ENCODE measurements at regions not wholly inside any gene's neighbourhood (a gene's known extent, or its start where the extent isn't known, plus 50 kb on each side); places are given as distances from the start of the nearest gene placed in this dataset.
"Not testable (repeated sequence)": the region's sequence is repeated elsewhere in the genome, so short reads cannot be mapped to it uniquely, and the experiment has no call there.

DNA sequence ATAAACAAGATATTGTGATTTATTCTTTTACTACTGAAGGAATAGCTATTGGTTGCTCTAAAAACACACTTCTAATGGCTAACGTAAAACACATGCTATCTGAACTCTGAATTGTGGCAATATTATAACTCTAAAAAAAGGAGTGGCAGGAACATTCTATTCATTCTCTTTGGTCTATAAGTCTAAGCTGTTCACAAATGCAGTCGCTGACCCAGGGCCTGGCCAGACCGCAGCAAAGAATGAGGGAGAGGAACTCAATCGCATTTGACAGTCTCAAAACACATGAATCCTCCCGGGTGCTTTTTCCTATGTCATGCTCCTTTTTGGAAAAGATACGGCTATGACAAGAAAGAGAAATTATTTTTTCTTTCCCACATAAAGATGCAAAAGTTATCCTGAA, 651.6 kb upstream of the PITX2 start:
- Histone ChIP-seq H3K27me3 (ENCODE audit: control insufficient read depth in 1 of 2, insufficient read depth in 2 of 2, low read length in 2 of 2) (no peaks in the 10 kb centered on the region), H3K4me3 (ENCODE audit: low read depth in 1 of 2, low read length in 2 of 2) (no peak overlapping the region), H3K36me3 (ENCODE audit: insufficient read depth, low read length) (no peaks in the 10 kb centered on the region), H3K9ac (ENCODE audit: low read length) (no peak overlapping the region), H3K9me3 (ENCODE audit: low read length) (no peaks in the 10 kb centered on the region), H3K4me1 (ENCODE audit: insufficient read depth, low read length) (no peaks in the 10 kb centered on the region), H3K27ac (ENCODE audit: low read depth, low read length) (no peak overlapping the region)

DNA sequence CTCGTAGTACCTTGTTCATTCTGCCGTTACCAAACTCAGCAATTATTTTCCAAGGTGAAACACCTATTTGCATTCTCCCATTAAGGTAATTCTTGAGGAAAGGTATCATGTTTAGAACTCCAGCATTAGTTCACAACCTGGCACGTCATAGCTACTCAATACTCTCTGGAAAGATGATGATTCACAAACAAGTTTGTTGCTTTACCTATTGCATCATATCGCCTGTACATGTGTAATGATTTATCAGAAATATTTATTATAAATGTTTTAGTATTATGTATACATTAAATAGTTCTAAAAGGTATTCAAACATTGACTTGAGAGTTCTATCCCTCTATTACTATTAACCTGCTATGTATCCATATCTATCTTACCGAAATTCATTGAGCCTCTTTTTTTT, 658.3 kb upstream of the PITX2 start:
- H3K36me3 ChIP-seq (ENCODE audit: insufficient read depth, low read length), result no peaks in the 10 kb centered on the region
- H3K4me3 ChIP-seq (ENCODE audit: low read depth in 1 of 2, low read length in 2 of 2), result no peak overlapping the region
- H3K9ac ChIP-seq (ENCODE audit: low read length), result no peak overlapping the region
- H3K27ac ChIP-seq (ENCODE audit: low read depth, low read length), result no peak overlapping the region
- H3K27me3 ChIP-seq (ENCODE audit: control insufficient read depth in 1 of 2, insufficient read depth in 2 of 2, low read length in 2 of 2), result no peaks in the 10 kb centered on the region
- H3K9me3 ChIP-seq (ENCODE audit: low read length), result no peaks in the 10 kb centered on the region
- H3K4me1 ChIP-seq (ENCODE audit: insufficient read depth, low read length), result no peaks in the 10 kb centered on the region

DNA sequence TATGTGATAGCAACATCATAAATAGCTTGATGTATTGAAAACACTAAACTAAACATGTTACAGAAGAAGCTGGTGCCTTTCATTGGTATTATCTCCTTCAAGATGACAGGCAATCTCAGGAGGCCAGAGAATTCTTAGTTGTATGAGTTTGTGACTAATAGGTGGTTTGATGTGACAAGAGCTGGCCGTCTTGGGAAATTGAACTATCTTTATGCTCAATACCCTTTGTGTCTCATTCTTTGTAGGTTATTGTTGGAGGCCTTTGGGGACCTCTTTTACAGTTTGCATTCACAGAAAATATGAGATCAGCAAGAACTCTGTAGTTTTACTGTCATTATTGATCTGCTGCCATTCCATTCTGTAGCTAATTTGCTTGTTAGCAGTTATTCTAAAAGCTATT, 659.2 kb upstream of the PITX2 start:
- no peaks in the 10 kb centered on the region for H3K4me1 ChIP-seq (ENCODE audit: insufficient read depth, low read length)
- no peaks in the 10 kb centered on the region for H3K9me3 ChIP-seq (ENCODE audit: low read length)
- H3K27ac ChIP-seq (ENCODE audit: low read depth, low read length), result no peak overlapping the region
- H3K27me3 ChIP-seq (ENCODE audit: control insufficient read depth in 1 of 2, insufficient read depth in 2 of 2, low read length in 2 of 2), result no peaks in the 10 kb centered on the region
- no peak overlapping the region for H3K4me3 ChIP-seq (ENCODE audit: low read depth in 1 of 2, low read length in 2 of 2)
- no peak overlapping the region for H3K9ac ChIP-seq (ENCODE audit: low read length)
- no peaks in the 10 kb centered on the region for H3K36me3 ChIP-seq (ENCODE audit: insufficient read depth, low read length)

DNA sequence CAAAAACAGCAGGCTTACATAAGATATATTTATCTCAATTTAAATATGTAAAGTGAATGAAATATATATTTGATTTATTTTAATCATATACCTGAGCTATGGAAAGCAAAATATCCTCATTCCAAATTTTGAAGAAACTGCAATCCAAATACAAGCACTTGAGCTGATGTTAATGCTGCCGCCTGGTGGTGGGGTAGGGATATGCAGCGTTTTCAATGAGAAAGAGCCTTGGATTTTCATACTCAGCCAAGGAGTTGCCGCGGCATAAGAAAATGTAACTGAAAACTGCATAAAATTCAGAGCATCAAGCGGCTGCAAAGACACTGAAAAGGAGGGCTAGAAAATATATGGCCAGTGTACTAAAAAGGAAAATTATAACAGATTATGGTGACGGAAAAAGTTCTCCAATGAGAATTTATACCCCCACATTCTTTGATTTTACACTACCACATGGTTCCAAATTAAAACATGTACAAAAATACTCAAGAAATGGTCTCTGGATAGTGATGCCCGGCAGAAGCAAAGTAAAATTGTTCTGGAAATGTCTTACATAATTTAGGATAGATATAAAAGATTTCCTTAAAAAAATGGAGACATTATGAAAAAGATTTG, 660.3 kb upstream of the PITX2 start:
- Histone ChIP-seq H3K4me3 (ENCODE audit: low read depth in 1 of 2, low read length in 2 of 2) (no peak overlapping the region), H3K9ac (ENCODE audit: low read length) (no peak overlapping the region), H3K27ac (ENCODE audit: low read depth, low read length) (no peak overlapping the region), H3K4me1 (ENCODE audit: insufficient read depth, low read length) (no peaks in the 10 kb centered on the region), H3K9me3 (ENCODE audit: low read length) (no peaks in the 10 kb centered on the region), H3K27me3 (ENCODE audit: control insufficient read depth in 1 of 2, insufficient read depth in 2 of 2, low read length in 2 of 2) (no peaks in the 10 kb centered on the region), H3K36me3 (ENCODE audit: insufficient read depth, low read length) (no peaks in the 10 kb centered on the region)

DNA sequence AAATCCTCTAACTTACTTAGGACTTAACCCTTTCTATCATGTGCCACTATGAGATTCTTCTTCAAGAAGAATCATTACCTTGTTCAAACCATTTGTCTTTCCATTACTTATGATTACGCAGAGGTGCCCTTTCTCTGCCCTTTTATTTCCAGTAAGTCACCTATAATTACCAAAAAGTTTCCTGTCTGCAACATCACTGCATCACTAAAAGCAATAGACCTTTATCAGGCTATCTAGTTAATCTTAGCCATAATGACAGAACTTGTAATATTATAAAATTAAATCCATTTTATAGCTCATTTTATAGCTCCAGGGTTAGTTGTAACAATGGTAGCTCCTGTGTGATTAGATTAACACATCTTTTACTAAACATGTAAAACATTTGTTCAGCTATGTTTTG, 673.6 kb upstream of the PITX2 start:
- Histone ChIP-seq H3K4me1 (ENCODE audit: insufficient read depth, low read length) (no peaks in the 10 kb centered on the region), H3K4me3 (ENCODE audit: low read depth in 1 of 2, low read length in 2 of 2) (no peak overlapping the region), H3K9ac (ENCODE audit: low read length) (no peak overlapping the region), H3K27me3 (ENCODE audit: control insufficient read depth in 1 of 2, insufficient read depth in 2 of 2, low read length in 2 of 2) (no peaks in the 10 kb centered on the region), H3K27ac (ENCODE audit: low read depth, low read length) (no peak overlapping the region), H3K9me3 (ENCODE audit: low read length) (no peaks in the 10 kb centered on the region), H3K36me3 (ENCODE audit: insufficient read depth, low read length) (no peaks in the 10 kb centered on the region)

DNA sequence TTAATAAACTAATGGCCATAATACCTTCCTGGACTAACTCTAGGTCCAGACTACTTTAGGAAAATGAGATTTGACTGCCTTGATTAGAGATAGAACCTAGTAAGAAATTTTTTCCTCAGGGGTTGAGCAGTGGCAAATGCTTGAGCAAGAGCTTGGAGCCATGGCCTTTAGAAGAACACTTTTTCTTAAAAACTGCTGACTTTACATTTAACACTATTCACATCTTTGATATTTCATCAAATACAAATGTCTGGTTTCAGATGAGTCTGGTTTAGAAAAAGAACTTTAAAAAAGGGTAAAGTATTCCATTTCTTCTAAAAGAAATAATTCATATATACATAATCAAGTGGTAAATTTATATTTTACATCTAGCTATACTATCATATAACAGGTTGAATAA, 680.9 kb upstream of the PITX2 start:
- Histone ChIP-seq H3K9ac (ENCODE audit: low read length) (no peak overlapping the region), H3K4me1 (ENCODE audit: insufficient read depth, low read length) (no peaks in the 10 kb centered on the region), H3K36me3 (ENCODE audit: insufficient read depth, low read length) (no peaks in the 10 kb centered on the region), H3K27ac (ENCODE audit: low read depth, low read length) (no peak overlapping the region), H3K4me3 (ENCODE audit: low read depth in 1 of 2, low read length in 2 of 2) (no peak overlapping the region), H3K27me3 (ENCODE audit: control insufficient read depth in 1 of 2, insufficient read depth in 2 of 2, low read length in 2 of 2) (no peaks in the 10 kb centered on the region), H3K9me3 (ENCODE audit: low read length) (peaks cover 1% of the 10 kb centered on the region)

DNA sequence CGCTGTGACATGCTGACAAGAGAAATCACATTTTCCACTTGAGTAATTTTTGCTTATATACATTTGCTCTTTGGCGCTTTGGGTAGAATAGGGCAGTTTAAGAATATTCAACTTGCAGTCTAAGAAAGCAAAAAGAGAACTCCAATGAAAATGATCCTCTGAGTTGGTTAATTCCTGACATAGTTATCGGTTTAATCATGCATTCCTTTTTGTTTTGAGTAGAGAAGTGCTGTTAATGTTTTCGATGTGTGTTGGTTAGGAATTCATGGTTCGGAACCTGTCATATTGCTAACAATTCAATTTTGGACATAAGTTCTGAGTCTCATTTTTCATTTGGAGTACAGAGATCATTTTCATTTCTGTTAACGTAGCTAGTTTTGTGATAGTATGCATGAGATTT, 700.6 kb upstream of the PITX2 start:
- no peaks in the 10 kb centered on the region for H3K4me1 ChIP-seq (ENCODE audit: insufficient read depth, low read length)
- H3K4me3 ChIP-seq (ENCODE audit: low read depth in 1 of 2, low read length in 2 of 2), result no peak overlapping the region
- no peak overlapping the region for H3K9ac ChIP-seq (ENCODE audit: low read length)
- no peaks in the 10 kb centered on the region for H3K27me3 ChIP-seq (ENCODE audit: control insufficient read depth in 1 of 2, insufficient read depth in 2 of 2, low read length in 2 of 2)
- no peaks in the 10 kb centered on the region for H3K36me3 ChIP-seq (ENCODE audit: insufficient read depth, low read length)
- no peaks in the 10 kb centered on the region for H3K9me3 ChIP-seq (ENCODE audit: low read length)
- no peak overlapping the region for H3K27ac ChIP-seq (ENCODE audit: low read depth, low read length)

DNA sequence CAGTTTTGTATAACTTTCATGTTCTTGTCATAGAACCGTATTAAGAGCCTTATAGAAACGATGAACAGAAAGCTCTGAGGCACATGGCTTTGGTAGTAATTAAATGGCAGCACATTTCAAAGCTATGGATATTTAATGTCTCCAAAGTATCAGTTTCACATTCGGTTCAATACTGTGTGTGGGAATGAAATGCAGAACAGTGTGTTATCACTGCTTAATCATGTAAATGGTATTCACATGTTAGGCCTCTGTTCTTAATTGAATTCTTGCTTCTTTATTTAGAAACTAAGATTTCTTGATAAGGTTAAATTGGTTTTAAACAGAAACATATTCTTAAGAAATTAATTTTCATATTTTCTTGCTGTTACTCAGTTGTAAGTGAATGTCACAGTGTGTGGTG, 701.0 kb upstream of the PITX2 start:
- H3K9ac ChIP-seq (ENCODE audit: low read length), result no peak overlapping the region
- H3K9me3 ChIP-seq (ENCODE audit: low read length), result no peaks in the 10 kb centered on the region
- no peaks in the 10 kb centered on the region for H3K4me1 ChIP-seq (ENCODE audit: insufficient read depth, low read length)
- H3K36me3 ChIP-seq (ENCODE audit: insufficient read depth, low read length), result no peaks in the 10 kb centered on the region
- no peak overlapping the region for H3K27ac ChIP-seq (ENCODE audit: low read depth, low read length)
- no peaks in the 10 kb centered on the region for H3K27me3 ChIP-seq (ENCODE audit: control insufficient read depth in 1 of 2, insufficient read depth in 2 of 2, low read length in 2 of 2)
- H3K4me3 ChIP-seq (ENCODE audit: low read depth in 1 of 2, low read length in 2 of 2), result no peak overlapping the region

DNA sequence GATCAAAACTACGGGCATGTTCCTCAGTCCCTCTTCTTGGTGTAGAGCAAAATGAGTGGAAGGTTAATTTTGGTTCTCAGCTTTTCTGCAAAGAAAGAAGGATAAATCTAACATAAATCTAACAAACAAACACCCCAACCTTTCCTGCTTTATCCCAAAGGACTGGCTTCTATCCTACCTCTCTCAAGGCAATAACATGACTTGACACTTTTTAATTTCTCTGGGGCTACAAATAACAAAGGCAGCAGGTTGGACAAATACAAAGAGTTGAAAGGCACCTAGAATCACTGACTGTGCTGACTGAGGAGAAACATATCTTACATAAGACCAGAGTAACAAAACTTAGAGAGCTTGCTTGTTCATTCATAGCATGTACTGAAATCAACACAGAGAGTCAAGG, 703.6 kb upstream of the PITX2 start:
- Histone ChIP-seq H3K9ac (ENCODE audit: low read length) (no peak overlapping the region), H3K4me3 (ENCODE audit: low read depth in 1 of 2, low read length in 2 of 2) (no peak overlapping the region), H3K9me3 (ENCODE audit: low read length) (no peaks in the 10 kb centered on the region), H3K4me1 (ENCODE audit: insufficient read depth, low read length) (no peaks in the 10 kb centered on the region), H3K27me3 (ENCODE audit: control insufficient read depth in 1 of 2, insufficient read depth in 2 of 2, low read length in 2 of 2) (no peaks in the 10 kb centered on the region), H3K27ac (ENCODE audit: low read depth, low read length) (no peak overlapping the region), H3K36me3 (ENCODE audit: insufficient read depth, low read length) (no peaks in the 10 kb centered on the region)

DNA sequence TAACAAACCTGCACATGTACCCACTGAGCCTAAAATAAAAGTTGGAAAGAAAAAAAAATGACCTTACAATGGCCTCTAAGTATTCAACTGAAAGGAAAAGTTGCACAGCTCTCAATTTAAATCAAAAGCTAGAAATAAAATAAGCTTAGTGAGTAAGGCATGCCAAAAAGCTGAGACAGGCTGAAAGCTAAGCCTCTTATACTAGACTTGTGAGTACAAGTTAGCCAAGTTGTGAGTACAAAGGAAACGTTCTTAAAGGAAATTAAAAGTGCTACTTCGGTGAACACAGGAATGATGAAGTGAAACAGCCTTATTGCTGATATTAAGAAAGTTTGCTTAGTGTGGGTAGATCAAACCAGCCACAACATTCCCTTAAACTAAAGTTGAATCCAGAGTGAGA, 707.9 kb upstream of the PITX2 start:
- no peak overlapping the region for H3K27ac ChIP-seq (ENCODE audit: low read depth, low read length)
- no peaks in the 10 kb centered on the region for H3K4me1 ChIP-seq (ENCODE audit: insufficient read depth, low read length)
- no peak overlapping the region for H3K9ac ChIP-seq (ENCODE audit: low read length)
- H3K9me3 ChIP-seq (ENCODE audit: low read length), result no peaks in the 10 kb centered on the region
- no peaks in the 10 kb centered on the region for H3K36me3 ChIP-seq (ENCODE audit: insufficient read depth, low read length)
- H3K27me3 ChIP-seq (ENCODE audit: control insufficient read depth in 1 of 2, insufficient read depth in 2 of 2, low read length in 2 of 2), result no peaks in the 10 kb centered on the region
- no peak overlapping the region for H3K4me3 ChIP-seq (ENCODE audit: low read depth in 1 of 2, low read length in 2 of 2)

DNA sequence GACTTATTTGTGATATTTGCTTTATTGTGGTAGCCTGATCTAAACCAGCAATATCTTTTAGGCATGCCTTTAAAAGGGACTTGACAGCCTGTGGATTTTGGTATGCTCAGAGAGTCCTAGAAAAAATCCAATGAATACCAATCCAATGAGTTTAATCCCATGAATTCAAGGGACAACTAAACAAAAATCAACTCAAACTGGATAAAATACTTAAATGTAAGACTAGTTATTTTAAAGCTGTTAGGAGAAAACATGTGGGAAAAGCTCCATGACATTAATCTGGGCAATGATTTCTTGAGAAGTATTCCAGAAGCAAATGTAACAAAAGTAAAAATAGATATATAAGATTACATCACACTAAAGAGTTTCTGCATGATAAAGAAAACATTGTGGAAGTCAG, 711.5 kb upstream of the PITX2 start:
- Histone ChIP-seq H3K27me3 (ENCODE audit: control insufficient read depth in 1 of 2, insufficient read depth in 2 of 2, low read length in 2 of 2) (no peaks in the 10 kb centered on the region), H3K36me3 (ENCODE audit: insufficient read depth, low read length) (no peaks in the 10 kb centered on the region), H3K4me3 (ENCODE audit: low read depth in 1 of 2, low read length in 2 of 2) (no peak overlapping the region), H3K9me3 (ENCODE audit: low read length) (no peaks in the 10 kb centered on the region), H3K9ac (ENCODE audit: low read length) (no peak overlapping the region), H3K27ac (ENCODE audit: low read depth, low read length) (no peak overlapping the region), H3K4me1 (ENCODE audit: insufficient read depth, low read length) (no peaks in the 10 kb centered on the region)

DNA sequence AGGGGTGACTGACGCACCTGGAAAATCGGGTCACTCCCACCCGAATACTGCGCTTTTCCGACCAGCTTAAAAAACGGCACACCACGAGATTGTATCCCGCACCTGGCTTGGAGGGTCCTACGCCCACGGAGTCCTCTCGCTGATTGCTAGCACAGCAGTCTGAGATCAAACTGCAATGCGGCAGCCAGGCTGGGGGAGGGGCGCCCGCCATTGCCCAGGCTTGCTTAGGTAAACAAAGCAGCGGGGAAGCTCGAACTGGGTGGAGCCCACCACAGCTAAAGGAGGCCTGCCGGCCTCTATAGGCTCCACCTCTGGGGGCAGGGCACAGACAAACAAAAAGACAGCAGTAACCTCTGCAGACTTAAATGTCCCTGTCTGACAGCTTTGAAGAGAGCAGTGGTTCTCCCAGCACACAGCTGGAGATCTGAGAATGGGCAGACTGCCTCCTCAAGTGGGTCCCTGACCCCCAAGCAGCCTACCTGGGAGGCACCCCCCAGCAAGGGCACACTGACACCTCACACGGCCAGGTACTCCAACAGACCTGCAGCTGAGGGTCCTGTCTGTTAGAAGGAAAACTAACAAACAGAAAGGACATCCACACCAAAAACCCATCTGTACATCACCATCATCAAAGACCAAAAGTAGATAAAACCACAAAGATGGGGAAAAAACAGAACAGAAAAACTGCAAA, 714.5 kb upstream of the PITX2 start:
- H3K27ac ChIP-seq (ENCODE audit: low read depth, low read length); H3K27me3 ChIP-seq (ENCODE audit: control insufficient read depth in 1 of 2, insufficient read depth in 2 of 2, low read length in 2 of 2); H3K4me3 ChIP-seq (ENCODE audit: low read depth in 1 of 2, low read length in 2 of 2); H3K9ac ChIP-seq (ENCODE audit: low read length); H3K9me3 ChIP-seq (ENCODE audit: low read length); H3K4me1 ChIP-seq (ENCODE audit: insufficient read depth, low read length); H3K36me3 ChIP-seq (ENCODE audit: insufficient read depth, low read length): not testable (repeated sequence)

Measured in muscle layer of colon (tissue), 2 donors.